Activated CD4-positive, alpha-beta memory T cell treated with anti-CD3 and anti-CD28 coated beads, Interleukin-2, amount 10 ng/mL, durations not matched to agents 7 days and 5 days (primary cell): ENCODE measurements at regions not wholly inside any gene's neighbourhood (a gene's known extent, or its start where the extent isn't known, plus 50 kb on each side); places are given as distances from the start of the nearest gene placed in this dataset.

Experiments
- CTCF ChIA-PET: fragments of 350-600 bp; sonication (Branson Sonifier 250); formaldehyde crosslinking; loops from one replicate; lab custom pipeline; 2021; ENCODE audit warnings: antibody characterized with exemption, inconsistent platforms; lab: Charles Lee
- POLR2A ChIA-PET: fragments of 350-600 bp; sonication (Branson Sonifier 250); formaldehyde crosslinking; loops from one replicate; lab custom pipeline; 2021; ENCODE audit warnings: antibody characterized with exemption; lab: Charles Lee
- DNase-seq: peaks from one replicate; pipeline ENCODE4 v3.0.0-alpha.2; 2020
- H3K27ac Mint-ChIP-seq: one replicate; pipeline ENCODE4 v1.8.0; 2021; ENCODE audit warnings: mild to moderate bottlenecking, mixed read lengths
- H3K27me3 Mint-ChIP-seq: one replicate; pipeline ENCODE4 v1.8.0; 2021; ENCODE audit warnings: mixed read lengths
- H3K36me3 Mint-ChIP-seq: one replicate; pipeline ENCODE4 v1.8.0; 2021; ENCODE audit warnings: low read depth, mixed read lengths
- H3K4me1 Mint-ChIP-seq: one replicate; pipeline ENCODE4 v1.8.0; 2021; ENCODE audit warnings: mixed read lengths
- H3K4me3 Mint-ChIP-seq: one replicate; pipeline ENCODE4 v1.8.0; 2021; ENCODE audit warnings: mild to moderate bottlenecking, mixed read lengths
- H3K9me3 Mint-ChIP-seq: one replicate; pipeline ENCODE4 v1.8.0; 2021; ENCODE audit warnings: mixed read lengths

DNA sequence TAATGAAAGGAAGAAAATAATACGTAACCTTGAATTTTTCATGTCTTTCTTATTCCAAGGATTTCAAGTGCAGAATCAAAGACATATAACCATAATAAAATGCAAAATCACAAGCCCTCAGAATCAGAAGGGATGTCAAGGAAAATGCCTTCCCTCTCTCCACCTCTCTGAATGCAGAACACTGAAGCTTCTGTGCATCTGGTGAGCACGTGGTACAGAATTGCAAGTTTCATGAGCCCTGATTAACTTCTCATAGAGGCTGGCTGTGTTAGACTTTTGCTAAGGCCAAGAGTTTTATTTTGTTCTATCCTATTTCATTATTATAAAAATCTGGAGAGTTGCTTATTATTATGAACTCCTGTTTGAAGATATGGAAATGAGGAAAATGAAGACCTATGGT is 533.7 kb upstream of the POM121L12 start:
- no peaks in the 10 kb centered on the region for H3K4me1 Mint-ChIP-seq
- no peaks in the 10 kb centered on the region for H3K36me3 Mint-ChIP-seq
- ChIA-PET CTCF (no interaction called here), POLR2A (no interaction called here)
- H3K27ac Mint-ChIP-seq = no peak overlapping the region
- peaks cover 8% of the 10 kb centered on the region for H3K9me3 Mint-ChIP-seq
- DNase-seq = no peak
- H3K27me3 Mint-ChIP-seq = no peaks in the 10 kb centered on the region
- no peak overlapping the region for H3K4me3 Mint-ChIP-seq

DNA sequence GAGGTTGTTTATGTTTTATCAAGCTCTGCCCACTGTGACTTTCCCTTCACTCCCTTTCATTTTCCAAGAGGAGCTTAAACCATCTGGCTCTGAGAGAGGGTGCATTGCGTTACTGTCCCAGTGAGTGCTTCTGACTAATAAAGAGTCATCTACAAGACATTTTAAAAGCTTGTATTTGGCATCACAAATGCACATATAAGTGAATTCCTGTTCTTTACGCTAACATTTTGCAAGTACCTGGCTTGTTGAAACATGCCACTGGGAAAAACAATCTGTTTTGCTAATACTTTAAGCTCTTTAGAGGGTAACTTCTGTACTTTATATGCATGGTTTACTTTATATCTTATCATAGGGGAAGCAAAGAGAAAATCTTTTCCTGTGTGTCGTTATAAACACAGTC is 534.6 kb upstream of the POM121L12 start:
- Mint-ChIP-seq H3K4me3 (no peak overlapping the region), H3K9me3 (peaks cover 5% of the 10 kb centered on the region), H3K4me1 (no peaks in the 10 kb centered on the region), H3K27me3 (no peaks in the 10 kb centered on the region), H3K27ac (no peak overlapping the region), H3K36me3 (no peaks in the 10 kb centered on the region)
- CTCF ChIA-PET = no interaction called here
- DNase-seq = no peak
- POLR2A ChIA-PET = no interaction called here

DNA sequence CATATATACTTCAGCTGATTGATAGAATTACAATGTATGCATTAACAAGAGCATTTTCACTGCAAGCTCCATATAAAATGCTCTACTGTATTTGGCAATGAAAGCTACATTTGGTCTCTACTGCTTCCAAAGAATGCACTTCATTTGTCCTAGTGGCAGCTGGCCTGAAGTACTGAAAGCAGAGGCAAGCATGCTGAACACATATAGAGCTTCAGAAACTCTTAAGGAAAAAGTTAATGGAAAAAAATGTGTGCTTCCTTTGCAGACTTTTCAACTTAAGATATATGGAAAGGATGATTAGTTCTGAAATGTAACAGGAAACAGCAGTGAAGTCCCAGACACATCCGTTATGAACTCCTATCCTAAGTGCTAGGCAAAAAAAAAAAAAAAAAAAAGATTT is 537.1 kb upstream of the POM121L12 start:
- Mint-ChIP-seq H3K4me1 (no peaks in the 10 kb centered on the region), H3K4me3 (no peak overlapping the region), H3K36me3 (no peaks in the 10 kb centered on the region), H3K9me3 (no peaks in the 10 kb centered on the region), H3K27me3 (no peaks in the 10 kb centered on the region), H3K27ac (no peak overlapping the region)
- DNase-seq = no peak
- ChIA-PET CTCF (no interaction called here), POLR2A (no interaction called here)

DNA sequence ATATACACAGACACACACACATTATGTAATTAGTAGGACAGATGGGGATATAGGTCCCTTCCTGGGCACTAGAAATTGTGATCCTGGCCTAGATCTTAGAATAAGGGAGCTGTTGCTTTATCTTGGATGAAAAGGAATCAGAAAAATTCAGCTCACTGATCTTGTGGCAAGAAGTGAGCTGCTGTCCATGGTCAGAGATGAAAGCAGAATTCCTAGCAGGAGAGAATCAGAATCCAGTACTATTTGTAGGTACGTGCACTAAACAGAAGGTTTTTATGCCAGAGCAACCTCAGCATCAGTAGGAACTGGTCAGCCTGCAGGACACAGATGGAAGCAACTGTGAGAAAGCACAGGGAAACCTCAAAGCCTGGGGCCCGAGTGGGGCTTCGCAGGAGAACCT is 549.2 kb upstream of the POM121L12 start:
- Mint-ChIP-seq H3K36me3 (no peaks in the 10 kb centered on the region), H3K27me3 (no peaks in the 10 kb centered on the region), H3K4me3 (no peak overlapping the region), H3K9me3 (peaks cover 7% of the 10 kb centered on the region), H3K4me1 (no peaks in the 10 kb centered on the region), H3K27ac (no peak overlapping the region)
- ChIA-PET CTCF (no interaction called here), POLR2A (no interaction called here)
- DNase-seq = no peak

DNA sequence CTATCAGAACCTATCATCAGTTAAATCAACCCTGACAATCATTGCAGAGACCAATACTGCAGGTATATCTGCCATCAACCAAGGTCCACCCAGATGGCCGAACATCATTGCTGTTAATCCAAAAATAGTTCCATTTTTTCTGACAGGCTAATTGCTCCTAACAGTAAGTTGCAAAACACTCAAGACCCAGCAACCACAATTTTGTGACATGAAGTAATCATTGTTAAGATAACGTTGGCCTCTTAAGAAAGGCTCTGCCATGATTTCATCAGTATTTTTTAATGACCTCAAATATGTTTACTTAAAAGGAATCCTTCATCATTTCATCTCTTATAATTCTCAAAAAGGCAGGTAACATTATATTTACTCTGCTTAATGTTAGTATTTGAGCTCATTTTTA is 553.4 kb upstream of the POM121L12 start:
- POLR2A ChIA-PET = no interaction called here
- CTCF ChIA-PET = no interaction called here
- no peak overlapping the region for H3K4me3 Mint-ChIP-seq
- DNase-seq = no peak
- H3K36me3 Mint-ChIP-seq = no peaks in the 10 kb centered on the region
- H3K4me1 Mint-ChIP-seq = no peaks in the 10 kb centered on the region
- peaks cover 14% of the 10 kb centered on the region for H3K9me3 Mint-ChIP-seq
- no peaks in the 10 kb centered on the region for H3K27me3 Mint-ChIP-seq
- no peak overlapping the region for H3K27ac Mint-ChIP-seq

DNA sequence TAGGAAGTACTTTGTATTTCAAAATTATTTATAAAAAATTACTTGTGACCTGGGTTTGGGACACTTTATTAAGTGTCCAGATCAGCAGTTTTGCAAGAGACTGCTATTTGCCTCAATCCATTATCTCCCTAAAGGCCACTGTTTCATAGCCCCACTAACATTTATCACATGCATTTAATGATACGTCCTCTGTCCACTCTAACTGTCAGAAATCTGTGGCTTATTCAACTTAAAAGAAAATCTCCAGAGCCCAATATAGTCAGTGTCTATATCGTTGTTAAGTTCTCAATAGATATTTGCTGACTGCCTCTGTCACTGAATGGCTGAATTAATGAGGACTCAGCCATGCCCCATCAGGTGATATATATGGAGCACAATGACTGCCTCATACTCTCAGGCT is 553.9 kb upstream of the POM121L12 start:
- Mint-ChIP-seq H3K9me3 (peaks cover 14% of the 10 kb centered on the region), H3K27me3 (no peaks in the 10 kb centered on the region), H3K27ac (no peak overlapping the region), H3K4me1 (no peaks in the 10 kb centered on the region), H3K4me3 (no peak overlapping the region), H3K36me3 (no peaks in the 10 kb centered on the region)
- DNase-seq = no peak
- POLR2A ChIA-PET = no interaction called here
- CTCF ChIA-PET = no interaction called here

DNA sequence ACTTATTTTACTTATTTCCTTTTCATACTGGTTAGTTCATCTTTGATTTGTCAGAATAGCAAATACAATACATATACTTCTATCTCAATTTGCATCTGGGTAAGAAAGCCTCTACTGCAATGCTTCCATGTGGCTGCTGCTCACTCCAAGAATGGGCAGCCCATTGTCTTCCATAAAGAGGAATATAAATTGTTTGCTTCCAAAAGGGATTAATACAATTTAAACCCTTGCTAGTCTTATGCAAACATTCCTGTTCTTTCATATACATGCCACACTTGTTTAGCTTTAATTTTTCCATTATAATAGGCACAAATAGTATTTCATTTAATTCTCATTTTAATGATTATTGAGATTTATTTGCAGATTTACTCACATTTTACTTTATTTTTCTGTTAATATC is 555.4 kb upstream of the POM121L12 start:
- Mint-ChIP-seq H3K4me3 (no peak overlapping the region), H3K9me3 (peaks cover 16% of the 10 kb centered on the region), H3K27ac (no peak overlapping the region), H3K4me1 (no peaks in the 10 kb centered on the region), H3K36me3 (no peaks in the 10 kb centered on the region), H3K27me3 (no peaks in the 10 kb centered on the region)
- POLR2A ChIA-PET = no interaction called here
- no peak for DNase-seq
- CTCF ChIA-PET = no interaction called here

DNA sequence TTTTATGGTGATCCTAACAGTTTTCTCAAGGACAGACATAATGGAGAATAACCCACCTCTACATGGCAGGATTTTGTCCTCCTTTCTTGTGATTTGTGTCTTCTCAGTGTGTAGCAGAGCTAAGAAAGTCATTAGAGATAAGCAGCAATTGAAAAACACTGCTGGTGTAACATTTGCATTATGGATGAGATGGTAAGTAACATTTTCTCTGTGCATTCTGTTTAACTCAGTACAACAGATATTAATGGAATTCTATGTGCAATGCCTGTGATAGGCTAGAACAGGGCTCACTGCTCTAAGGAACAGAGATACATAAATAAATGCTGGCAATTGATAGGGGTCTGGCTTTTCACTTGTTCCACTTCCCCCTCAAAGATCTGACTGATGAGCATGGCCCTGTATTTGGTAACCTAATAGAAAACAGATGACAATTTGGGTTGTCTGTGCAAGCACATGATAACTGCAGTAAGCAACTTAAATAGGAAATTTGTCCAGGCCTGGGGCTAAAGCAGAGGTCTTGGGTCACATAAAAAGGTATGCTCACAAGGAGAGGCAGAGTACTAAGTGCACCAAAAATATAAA is 560.3 kb upstream of the POM121L12 start:
- DNase-seq = no peak
- H3K36me3 Mint-ChIP-seq = no peaks in the 10 kb centered on the region
- no peaks in the 10 kb centered on the region for H3K4me1 Mint-ChIP-seq
- H3K4me3 Mint-ChIP-seq = no peak overlapping the region
- ChIA-PET CTCF (no interaction called here), POLR2A (no interaction called here)
- no peak overlapping the region for H3K27ac Mint-ChIP-seq
- peaks cover 19% of the 10 kb centered on the region for H3K9me3 Mint-ChIP-seq
- no peaks in the 10 kb centered on the region for H3K27me3 Mint-ChIP-seq

DNA sequence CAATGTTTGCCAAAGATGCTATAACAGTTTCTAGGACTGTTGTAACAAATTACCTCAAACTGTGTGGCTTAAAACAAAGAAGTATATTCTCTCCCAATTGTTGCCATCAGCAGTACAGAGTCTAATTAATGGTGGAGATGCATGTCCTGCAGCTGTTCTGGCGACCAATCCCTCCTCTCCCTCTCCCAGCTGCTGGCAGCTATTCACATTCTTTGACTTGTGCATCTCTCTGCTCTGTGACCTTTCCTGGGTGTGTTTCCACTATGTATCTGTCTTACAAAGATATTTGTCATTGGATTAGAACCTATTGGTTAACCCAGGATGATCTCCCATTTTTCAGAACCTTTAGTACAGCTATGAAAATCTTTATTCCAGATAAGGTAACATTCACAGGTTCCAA is 561.7 kb upstream of the POM121L12 start:
- no peaks in the 10 kb centered on the region for H3K36me3 Mint-ChIP-seq
- ChIA-PET POLR2A (no interaction called here), CTCF (no interaction called here)
- no peaks in the 10 kb centered on the region for H3K27me3 Mint-ChIP-seq
- DNase-seq = no peak
- H3K4me1 Mint-ChIP-seq = no peaks in the 10 kb centered on the region
- no peak overlapping the region for H3K4me3 Mint-ChIP-seq
- peaks cover 24% of the 10 kb centered on the region for H3K9me3 Mint-ChIP-seq
- no peak overlapping the region for H3K27ac Mint-ChIP-seq

DNA sequence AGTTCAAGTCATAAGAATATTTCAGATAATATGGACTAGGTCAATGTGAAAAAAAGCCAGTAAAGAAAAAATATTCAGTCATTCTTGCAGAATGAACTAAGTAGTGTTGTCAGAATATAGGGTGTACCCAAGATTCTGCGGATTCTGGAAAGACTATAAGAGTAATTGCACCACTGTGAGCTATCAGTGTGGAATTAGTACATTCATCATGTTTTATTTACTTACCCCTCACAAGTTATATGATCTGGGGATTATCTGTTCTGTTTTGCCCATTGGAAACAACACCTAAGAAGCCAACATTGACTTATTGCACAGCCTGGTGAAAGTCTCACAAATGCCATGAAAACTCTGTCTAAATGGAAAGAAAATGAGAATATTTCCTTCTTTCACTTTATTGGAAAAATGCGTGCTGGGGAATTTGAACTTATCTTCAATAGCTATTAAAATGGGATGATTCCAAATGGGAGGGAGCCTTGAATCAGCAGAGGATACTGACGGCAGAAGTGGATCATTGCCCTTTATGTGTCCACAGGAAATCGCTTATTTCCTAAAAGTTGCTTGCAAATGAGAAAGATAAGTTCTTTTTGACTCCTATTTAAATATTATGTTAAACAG is 563.3 kb upstream of the POM121L12 start:
- H3K27me3 Mint-ChIP-seq = no peaks in the 10 kb centered on the region
- ChIA-PET CTCF (no interaction called here), POLR2A (no interaction called here)
- H3K27ac Mint-ChIP-seq = no peak overlapping the region
- DNase-seq = no peak
- no peaks in the 10 kb centered on the region for H3K4me1 Mint-ChIP-seq
- H3K9me3 Mint-ChIP-seq = peaks cover 16% of the 10 kb centered on the region
- H3K36me3 Mint-ChIP-seq = no peaks in the 10 kb centered on the region
- no peak overlapping the region for H3K4me3 Mint-ChIP-seq

DNA sequence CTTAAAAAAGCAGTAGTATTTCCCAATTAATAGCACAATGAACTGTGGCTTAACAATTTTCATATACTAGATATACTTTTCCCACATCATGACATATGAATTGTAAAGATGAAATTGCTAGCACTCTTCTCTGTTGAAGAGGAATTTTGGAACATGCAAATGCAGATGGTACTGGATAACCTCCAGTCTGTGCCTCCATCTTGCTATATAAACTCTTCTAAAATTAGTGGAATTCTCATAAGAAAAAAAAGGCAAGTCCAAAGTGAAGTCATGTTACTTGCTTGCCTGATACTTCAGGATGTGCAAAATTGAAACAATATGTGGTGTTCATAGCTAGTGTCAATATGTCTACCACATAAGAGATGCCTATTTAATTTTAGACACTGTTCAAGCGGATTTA is 570.2 kb upstream of the POM121L12 start:
- H3K4me1 Mint-ChIP-seq = no peaks in the 10 kb centered on the region
- no peak for DNase-seq
- ChIA-PET POLR2A (no interaction called here), CTCF (no interaction called here)
- H3K9me3 Mint-ChIP-seq = peaks cover 11% of the 10 kb centered on the region
- no peaks in the 10 kb centered on the region for H3K36me3 Mint-ChIP-seq
- no peak overlapping the region for H3K27ac Mint-ChIP-seq
- H3K27me3 Mint-ChIP-seq = no peaks in the 10 kb centered on the region
- H3K4me3 Mint-ChIP-seq = no peak overlapping the region

DNA sequence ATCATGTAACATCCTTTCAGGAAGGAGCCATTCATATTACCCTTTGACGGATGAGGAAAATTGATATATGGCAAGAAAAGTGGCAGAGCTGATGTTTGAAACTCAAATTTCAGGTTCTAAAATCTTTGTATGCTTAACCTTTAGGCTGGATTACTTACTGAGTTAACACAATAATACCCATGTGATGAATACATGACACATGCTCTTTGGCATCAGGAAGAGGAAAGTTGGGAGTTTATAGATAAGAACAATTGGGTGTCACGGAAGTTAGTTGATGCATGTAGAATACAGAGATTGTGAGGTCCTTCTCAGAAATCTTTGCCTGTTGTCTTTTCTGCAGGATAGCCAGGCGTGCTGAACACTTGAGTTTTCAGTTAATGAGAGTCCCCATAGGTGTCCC is 572.1 kb upstream of the POM121L12 start:
- H3K4me1 Mint-ChIP-seq = no peaks in the 10 kb centered on the region
- no peak for DNase-seq
- H3K9me3 Mint-ChIP-seq = peaks cover 6% of the 10 kb centered on the region
- H3K27ac Mint-ChIP-seq = no peak overlapping the region
- ChIA-PET CTCF (no interaction called here), POLR2A (no interaction called here)
- H3K4me3 Mint-ChIP-seq = no peak overlapping the region
- no peaks in the 10 kb centered on the region for H3K36me3 Mint-ChIP-seq
- H3K27me3 Mint-ChIP-seq = no peaks in the 10 kb centered on the region

DNA sequence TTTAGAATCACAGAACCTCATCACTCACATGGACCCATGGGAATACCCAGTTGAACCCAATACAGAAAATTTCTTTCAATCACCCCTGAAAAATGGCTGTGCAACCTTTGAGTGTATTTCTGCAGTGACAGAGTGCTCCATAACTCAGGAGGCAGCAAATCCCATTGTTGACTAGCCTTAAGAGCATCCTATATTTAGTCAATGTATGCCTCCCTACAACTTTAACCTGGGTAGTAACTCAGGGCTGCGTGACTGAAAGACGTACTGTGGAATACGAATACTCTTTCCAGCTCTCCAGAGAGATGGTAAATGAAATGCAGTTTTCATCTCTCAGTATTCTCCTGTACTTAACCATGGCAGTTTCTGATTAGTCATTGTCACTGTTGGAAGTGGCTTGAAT is 573.0 kb upstream of the POM121L12 start:
- ChIA-PET POLR2A (no interaction called here), CTCF (no interaction called here)
- Mint-ChIP-seq H3K4me1 (no peaks in the 10 kb centered on the region), H3K36me3 (no peaks in the 10 kb centered on the region), H3K27me3 (no peaks in the 10 kb centered on the region), H3K27ac (no peak overlapping the region), H3K4me3 (no peak overlapping the region), H3K9me3 (peaks cover 6% of the 10 kb centered on the region)
- DNase-seq = no peak

DNA sequence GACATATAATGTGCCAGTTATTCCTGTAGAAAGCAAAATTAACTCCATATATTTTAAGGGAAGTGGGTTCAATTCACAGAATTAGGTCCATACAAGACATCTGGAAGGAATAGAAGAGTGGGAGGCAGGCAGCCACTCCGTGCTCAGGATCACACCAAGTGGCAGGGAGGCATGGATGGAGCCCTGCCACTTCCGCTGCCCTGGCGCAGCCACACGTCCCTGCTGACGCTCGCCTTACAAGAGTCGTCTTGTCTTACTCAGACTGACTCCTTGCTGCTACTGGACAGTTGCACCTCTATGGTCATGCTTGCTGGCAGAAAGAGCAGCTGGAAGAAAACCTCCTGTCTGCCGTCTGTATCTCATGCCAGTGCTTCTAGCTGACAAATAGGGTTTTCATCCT is 579.9 kb upstream of the POM121L12 start:
- H3K36me3 Mint-ChIP-seq = no peaks in the 10 kb centered on the region
- H3K9me3 Mint-ChIP-seq = peaks cover 11% of the 10 kb centered on the region
- ChIA-PET POLR2A (no interaction called here), CTCF (no interaction called here)
- H3K4me3 Mint-ChIP-seq = no peak overlapping the region
- H3K27me3 Mint-ChIP-seq = no peaks in the 10 kb centered on the region
- no peak overlapping the region for H3K27ac Mint-ChIP-seq
- H3K4me1 Mint-ChIP-seq = no peaks in the 10 kb centered on the region
- DNase-seq = no peak
